ENCODE measurements at regions not wholly inside any gene's neighbourhood (a gene's known extent, or its start where the extent isn't known, plus 50 kb on each side); places are given as distances from the start of the nearest gene placed in this dataset.

DNA sequence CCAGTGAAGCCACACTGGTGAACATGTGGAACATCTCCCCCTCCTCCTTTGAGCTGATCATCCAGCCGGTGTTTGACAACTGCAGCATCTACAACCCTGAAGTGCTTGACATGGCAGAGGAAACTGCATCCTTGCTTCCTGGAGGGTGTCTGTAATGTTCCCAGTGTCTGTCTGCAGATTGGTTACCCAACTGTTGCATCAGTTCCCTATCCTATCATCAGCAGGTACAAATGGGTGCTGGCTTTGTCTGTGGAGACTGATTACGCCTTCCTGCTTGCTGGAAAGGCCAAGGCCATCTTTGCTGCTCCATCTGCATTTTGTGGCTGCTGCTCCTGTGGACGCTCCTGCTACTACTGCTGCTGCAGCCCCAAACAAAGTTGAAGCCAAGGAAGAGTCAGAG is 83.5 kb downstream of the SKA1 start:
- TF ChIP-seq, protein P1, sequence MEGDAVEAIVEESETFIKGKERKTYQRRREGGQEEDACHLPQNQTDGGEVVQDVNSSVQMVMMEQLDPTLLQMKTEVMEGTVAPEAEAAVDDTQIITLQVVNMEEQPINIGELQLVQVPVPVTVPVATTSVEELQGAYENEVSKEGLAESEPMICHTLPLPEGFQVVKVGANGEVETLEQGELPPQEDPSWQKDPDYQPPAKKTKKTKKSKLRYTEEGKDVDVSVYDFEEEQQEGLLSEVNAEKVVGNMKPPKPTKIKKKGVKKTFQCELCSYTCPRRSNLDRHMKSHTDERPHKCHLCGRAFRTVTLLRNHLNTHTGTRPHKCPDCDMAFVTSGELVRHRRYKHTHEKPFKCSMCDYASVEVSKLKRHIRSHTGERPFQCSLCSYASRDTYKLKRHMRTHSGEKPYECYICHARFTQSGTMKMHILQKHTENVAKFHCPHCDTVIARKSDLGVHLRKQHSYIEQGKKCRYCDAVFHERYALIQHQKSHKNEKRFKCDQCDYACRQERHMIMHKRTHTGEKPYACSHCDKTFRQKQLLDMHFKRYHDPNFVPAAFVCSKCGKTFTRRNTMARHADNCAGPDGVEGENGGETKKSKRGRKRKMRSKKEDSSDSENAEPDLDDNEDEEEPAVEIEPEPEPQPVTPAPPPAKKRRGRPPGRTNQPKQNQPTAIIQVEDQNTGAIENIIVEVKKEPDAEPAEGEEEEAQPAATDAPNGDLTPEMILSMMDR (IDR thresholded peaks at IDR 0.05; ENCODE audit: low read depth, low read length) = no peak
- TF ChIP-seq MYC (IDR thresholded peaks at IDR 0.05; ENCODE audit: low read depth, low read length) (no peak), POLR2A (IDR thresholded peaks at IDR 0.05; ENCODE audit: extremely low read depth, insufficient read length) (no peak)
- TF ChIP-seq, protein P2, sequence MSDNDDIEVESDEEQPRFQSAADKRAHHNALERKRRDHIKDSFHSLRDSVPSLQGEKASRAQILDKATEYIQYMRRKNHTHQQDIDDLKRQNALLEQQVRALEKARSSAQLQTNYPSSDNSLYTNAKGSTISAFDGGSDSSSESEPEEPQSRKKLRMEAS (IDR thresholded peaks at IDR 0.05; ENCODE audit: low read depth, low read length) = no peak
